ENCODE measurements at regions not wholly inside any gene's neighbourhood (a gene's known extent, or its start where the extent isn't known, plus 50 kb on each side); places are given as distances from the start of the nearest gene placed in this dataset.

DNA sequence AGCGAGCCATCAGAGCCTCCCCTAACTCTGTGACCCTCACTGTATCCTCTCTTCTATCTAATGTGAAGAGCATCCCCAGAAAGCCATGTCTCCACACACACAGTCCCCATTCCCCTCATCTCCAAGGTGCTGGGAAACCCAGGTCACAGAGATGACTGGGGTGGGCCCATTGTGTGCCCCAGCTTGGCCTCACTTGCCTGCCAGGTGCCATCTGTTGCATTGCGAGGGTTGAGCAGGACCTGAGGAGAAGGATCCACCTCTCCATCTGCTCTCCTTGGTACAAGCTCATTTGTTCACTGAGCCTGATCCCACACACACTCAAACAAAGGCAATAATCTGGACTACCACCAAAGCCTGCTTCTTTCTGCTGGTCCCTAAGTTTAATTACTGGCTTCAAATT, 118.8 kb downstream of the SPATA19 start:
- 79 to 88% methylated on average over 2 of the region's 2 CpGs for WGBS, 2 donors

DNA sequence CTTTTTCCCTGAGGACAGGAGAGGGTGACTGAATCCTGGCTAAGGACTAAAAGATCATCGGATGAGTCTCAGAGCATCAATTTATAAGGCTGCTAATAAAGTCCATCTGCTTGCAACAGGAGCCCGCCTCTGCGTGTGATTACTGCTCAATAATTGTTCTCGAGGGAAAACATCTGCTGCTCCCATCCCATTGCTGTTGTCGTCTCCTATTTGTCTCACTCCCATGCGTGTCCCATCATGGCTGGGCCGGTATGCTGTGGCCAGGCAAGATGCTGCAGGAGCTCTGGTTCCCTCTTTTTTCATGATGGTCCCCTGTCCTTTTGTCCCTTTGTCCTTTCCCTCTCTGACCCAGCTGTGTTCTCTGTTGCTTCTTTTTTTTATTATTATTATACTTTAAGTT, 121.2 kb downstream of the SPATA19 start:
- H3K9me3 ChIP-seq (ENCODE audit: control insufficient read depth in 2 of 2, insufficient read depth in 1 of 2, low read depth in 1 of 2, low read length in 1 of 2), result no peaks in the 10 kb centered on the region
- no peak overlapping the region for H3K4me3 ChIP-seq (ENCODE audit: low read depth in 1 of 2, low read length in 2 of 2)
- no peaks in the 10 kb centered on the region for H3K4me1 ChIP-seq (ENCODE audit: control insufficient read depth in 2 of 2, insufficient read depth in 2 of 2, low read length in 1 of 2)
- 54 to 64% methylated on average over 7 of the region's 7 CpGs for whole genome bisulfite sequencing, 2 donors
- H3K27ac ChIP-seq (ENCODE audit: low read depth in 2 of 2, low read length in 1 of 2), result no peak overlapping the region
- no peaks in the 10 kb centered on the region for H3K36me3 ChIP-seq (ENCODE audit: control insufficient read depth in 2 of 2, insufficient read depth in 2 of 2, low read length in 1 of 2)
- H3K27me3 ChIP-seq (ENCODE audit: control insufficient read depth in 1 of 2, insufficient read depth in 2 of 2, low read length in 2 of 2), result no peaks in the 10 kb centered on the region

More for the DNA sequence above, 118.8 kb downstream of the SPATA19 start:
- H3K27me3 ChIP-seq (ENCODE audit: control insufficient read depth in 1 of 2, insufficient read depth in 2 of 2, low read length in 2 of 2), result no peaks in the 10 kb centered on the region
- no peaks in the 10 kb centered on the region for H3K4me1 ChIP-seq (ENCODE audit: control insufficient read depth in 2 of 2, insufficient read depth in 2 of 2, low read length in 1 of 2)
- H3K27ac ChIP-seq (ENCODE audit: low read depth in 2 of 2, low read length in 1 of 2), result no peak overlapping the region
- H3K4me3 ChIP-seq (ENCODE audit: low read depth in 1 of 2, low read length in 2 of 2), result no peak overlapping the region
- H3K9me3 ChIP-seq (ENCODE audit: control insufficient read depth in 2 of 2, insufficient read depth in 1 of 2, low read depth in 1 of 2, low read length in 1 of 2), result no peaks in the 10 kb centered on the region
- H3K36me3 ChIP-seq (ENCODE audit: control insufficient read depth in 2 of 2, insufficient read depth in 2 of 2, low read length in 1 of 2), result no peaks in the 10 kb centered on the region

DNA sequence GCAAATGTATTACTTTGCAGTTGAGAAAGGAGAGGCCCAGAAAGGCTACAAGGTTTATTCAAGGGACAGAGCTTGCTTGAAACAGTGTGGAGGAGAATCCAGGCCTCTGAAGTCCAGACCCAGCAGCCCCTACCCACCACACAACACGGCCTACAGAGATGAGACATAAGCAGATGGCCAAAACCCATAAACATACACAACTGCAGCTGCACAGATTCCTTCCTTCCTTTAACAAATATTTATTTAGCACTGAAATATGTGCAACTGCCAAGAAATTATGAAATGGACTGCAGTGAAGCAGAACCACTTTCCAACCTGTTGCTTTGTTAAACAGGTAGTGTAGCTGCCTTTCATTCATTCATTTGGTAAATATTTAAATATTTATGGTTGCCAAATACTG, 122.3 kb downstream of the SPATA19 start:
- no peaks in the 10 kb centered on the region for H3K36me3 ChIP-seq (ENCODE audit: control insufficient read depth in 2 of 2, insufficient read depth in 2 of 2, low read length in 1 of 2)
- no peak overlapping the region for H3K4me3 ChIP-seq (ENCODE audit: low read depth in 1 of 2, low read length in 2 of 2)
- no peaks in the 10 kb centered on the region for H3K4me1 ChIP-seq (ENCODE audit: control insufficient read depth in 2 of 2, insufficient read depth in 2 of 2, low read length in 1 of 2)

DNA sequence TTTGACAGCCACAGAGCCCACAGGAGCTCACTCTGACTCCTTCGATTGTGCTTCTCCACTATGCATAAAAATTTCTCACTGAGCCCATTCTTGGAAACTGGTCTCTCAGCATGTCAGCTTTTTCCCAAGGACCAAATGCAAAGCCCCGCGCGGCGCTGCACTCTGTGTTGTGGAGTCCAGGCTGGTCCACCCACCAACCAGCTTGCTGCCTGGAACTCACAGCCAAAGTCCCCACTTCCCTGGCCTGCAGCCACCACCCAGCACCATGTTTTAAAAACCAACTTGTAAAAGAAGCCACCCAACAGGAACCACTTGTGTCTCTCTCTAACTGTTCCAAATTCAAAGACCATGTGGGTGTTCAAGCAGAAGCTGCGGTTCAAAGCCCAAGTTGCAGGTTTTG, 124.4 kb downstream of the SPATA19 start:
- WGBS, 2 donors, result 90 to 93% methylated on average over 6 of the region's 6 CpGs
- H3K4me1 ChIP-seq (ENCODE audit: control insufficient read depth in 2 of 2, insufficient read depth in 2 of 2, low read length in 1 of 2), result no peaks in the 10 kb centered on the region
- H3K4me3 ChIP-seq (ENCODE audit: low read depth in 1 of 2, low read length in 2 of 2), result no peak overlapping the region
- H3K27ac ChIP-seq (ENCODE audit: low read depth in 2 of 2, low read length in 1 of 2), result no peak overlapping the region
- H3K27me3 ChIP-seq (ENCODE audit: control insufficient read depth in 1 of 2, insufficient read depth in 2 of 2, low read length in 2 of 2), result no peaks in the 10 kb centered on the region
- no peaks in the 10 kb centered on the region for H3K36me3 ChIP-seq (ENCODE audit: control insufficient read depth in 2 of 2, insufficient read depth in 2 of 2, low read length in 1 of 2)
- no peaks in the 10 kb centered on the region for H3K9me3 ChIP-seq (ENCODE audit: control insufficient read depth in 2 of 2, insufficient read depth in 1 of 2, low read depth in 1 of 2, low read length in 1 of 2)

More for the DNA sequence above, 122.3 kb downstream of the SPATA19 start:
- Histone ChIP-seq H3K27me3 (ENCODE audit: control insufficient read depth in 1 of 2, insufficient read depth in 2 of 2, low read length in 2 of 2) (no peaks in the 10 kb centered on the region), H3K27ac (ENCODE audit: low read depth in 2 of 2, low read length in 1 of 2) (no peak overlapping the region), H3K9me3 (ENCODE audit: control insufficient read depth in 2 of 2, insufficient read depth in 1 of 2, low read depth in 1 of 2, low read length in 1 of 2) (no peaks in the 10 kb centered on the region)
- WGBS, 2 donors, result 16 to 25% methylated on average over 1 of the region's 1 CpG

DNA sequence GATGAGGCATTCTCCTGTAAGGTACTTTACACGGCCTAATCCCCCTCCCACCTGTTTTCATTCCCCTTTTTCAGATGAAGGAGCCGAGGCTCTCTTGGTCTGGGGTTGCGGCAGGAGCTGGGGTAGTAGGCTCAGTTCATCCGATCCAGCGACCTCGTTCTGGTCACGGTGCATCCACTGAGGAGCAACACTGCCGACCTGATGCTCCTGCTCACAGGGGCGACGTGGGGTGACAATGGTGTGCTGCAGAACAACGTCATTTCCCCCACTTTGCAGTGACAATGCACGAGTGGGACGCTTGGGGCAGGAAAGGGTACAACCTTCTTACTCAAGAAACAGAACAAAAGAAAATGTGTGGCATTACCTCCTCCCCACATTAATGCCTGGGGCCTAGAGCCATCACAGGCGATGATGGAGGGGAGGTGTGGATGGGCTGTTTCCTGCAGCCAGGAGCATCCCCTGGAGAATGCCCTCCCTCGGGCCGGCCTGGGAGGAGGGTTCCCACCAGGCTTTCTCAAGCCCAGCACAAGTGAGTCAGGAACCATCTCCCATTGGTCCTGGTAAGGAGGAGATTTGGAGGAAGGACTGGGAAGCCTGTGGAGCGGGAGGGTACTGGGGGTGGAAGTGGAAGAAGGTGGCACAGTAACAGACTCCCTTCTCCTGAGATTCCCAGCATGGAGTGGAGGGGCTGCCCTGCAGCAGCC, 125.6 kb downstream of the SPATA19 start:
- Histone ChIP-seq H3K36me3 (ENCODE audit: control insufficient read depth in 2 of 2, insufficient read depth in 2 of 2, low read length in 1 of 2) (no peaks in the 10 kb centered on the region), H3K4me1 (ENCODE audit: control insufficient read depth in 2 of 2, insufficient read depth in 2 of 2, low read length in 1 of 2) (no peaks in the 10 kb centered on the region), H3K27ac (ENCODE audit: low read depth in 2 of 2, low read length in 1 of 2) (no peak overlapping the region), H3K4me3 (ENCODE audit: low read depth in 1 of 2, low read length in 2 of 2) (no peak overlapping the region), H3K27me3 (ENCODE audit: control insufficient read depth in 1 of 2, insufficient read depth in 2 of 2, low read length in 2 of 2) (no peaks in the 10 kb centered on the region), H3K9me3 (ENCODE audit: control insufficient read depth in 2 of 2, insufficient read depth in 1 of 2, low read depth in 1 of 2, low read length in 1 of 2) (no peaks in the 10 kb centered on the region)
- WGBS, 2 donors, result 82 to 83% methylated on average over 17 of the region's 17 CpGs

DNA sequence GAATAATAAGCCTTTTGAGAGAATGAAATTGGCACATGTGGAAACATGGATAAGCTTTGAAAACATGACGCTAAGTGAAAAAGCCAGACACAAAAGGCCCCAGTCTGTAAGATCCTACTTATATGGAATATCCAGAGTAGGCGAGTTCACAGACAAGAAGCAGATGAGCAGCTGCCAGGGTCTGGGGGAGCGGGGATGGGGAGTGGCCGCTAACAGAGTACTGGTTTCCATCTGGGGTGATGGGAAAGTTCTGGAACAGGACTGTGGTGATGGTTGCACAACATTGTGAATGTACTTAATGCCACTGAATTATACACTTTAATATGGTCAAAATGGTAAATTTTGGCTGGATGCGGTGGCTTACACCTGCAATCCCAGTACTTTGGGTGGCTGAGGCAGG, 126.5 kb downstream of the SPATA19 start:
- Histone ChIP-seq H3K36me3 (ENCODE audit: control insufficient read depth in 2 of 2, insufficient read depth in 2 of 2, low read length in 1 of 2) (no peaks in the 10 kb centered on the region), H3K9me3 (ENCODE audit: control insufficient read depth in 2 of 2, insufficient read depth in 1 of 2, low read depth in 1 of 2, low read length in 1 of 2) (no peaks in the 10 kb centered on the region), H3K4me3 (ENCODE audit: low read depth in 1 of 2, low read length in 2 of 2) (no peak overlapping the region), H3K27me3 (ENCODE audit: control insufficient read depth in 1 of 2, insufficient read depth in 2 of 2, low read length in 2 of 2) (no peaks in the 10 kb centered on the region), H3K27ac (ENCODE audit: low read depth in 2 of 2, low read length in 1 of 2) (no peak overlapping the region), H3K4me1 (ENCODE audit: control insufficient read depth in 2 of 2, insufficient read depth in 2 of 2, low read length in 1 of 2) (no peaks in the 10 kb centered on the region)
- 88 to 91% methylated on average over 5 of the region's 5 CpGs for whole genome bisulfite sequencing, 2 donors

DNA sequence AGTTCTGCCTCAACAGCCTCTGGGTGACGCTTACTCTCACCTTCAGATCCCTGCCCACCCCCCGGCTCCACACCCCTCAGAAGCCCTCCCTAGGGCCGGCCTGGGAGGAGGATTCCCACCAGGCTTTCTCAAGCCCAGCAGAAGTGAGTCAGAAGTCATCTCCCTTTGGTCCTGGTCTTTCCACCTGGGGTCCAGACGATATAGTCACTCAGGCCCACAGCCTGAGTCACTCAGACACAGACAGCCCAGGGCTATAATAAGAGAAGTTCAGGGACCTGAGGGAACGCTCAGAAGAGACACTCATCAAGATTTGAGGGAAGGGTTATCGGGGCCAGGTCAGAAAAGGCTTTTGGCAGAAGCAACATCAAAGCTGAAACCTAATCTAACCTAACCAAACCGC, 127.1 kb downstream of the SPATA19 start:
- H3K36me3 ChIP-seq (ENCODE audit: control insufficient read depth in 2 of 2, insufficient read depth in 2 of 2, low read length in 1 of 2), result no peaks in the 10 kb centered on the region
- H3K27ac ChIP-seq (ENCODE audit: low read depth in 2 of 2, low read length in 1 of 2), result no peak overlapping the region
- WGBS, 2 donors, result 64 to 71% methylated on average over 7 of the region's 7 CpGs
- no peak overlapping the region for H3K4me3 ChIP-seq (ENCODE audit: low read depth in 1 of 2, low read length in 2 of 2)
- no peaks in the 10 kb centered on the region for H3K27me3 ChIP-seq (ENCODE audit: control insufficient read depth in 1 of 2, insufficient read depth in 2 of 2, low read length in 2 of 2)
- H3K4me1 ChIP-seq (ENCODE audit: control insufficient read depth in 2 of 2, insufficient read depth in 2 of 2, low read length in 1 of 2), result no peaks in the 10 kb centered on the region
- H3K9me3 ChIP-seq (ENCODE audit: control insufficient read depth in 2 of 2, insufficient read depth in 1 of 2, low read depth in 1 of 2, low read length in 1 of 2), result no peaks in the 10 kb centered on the region

DNA sequence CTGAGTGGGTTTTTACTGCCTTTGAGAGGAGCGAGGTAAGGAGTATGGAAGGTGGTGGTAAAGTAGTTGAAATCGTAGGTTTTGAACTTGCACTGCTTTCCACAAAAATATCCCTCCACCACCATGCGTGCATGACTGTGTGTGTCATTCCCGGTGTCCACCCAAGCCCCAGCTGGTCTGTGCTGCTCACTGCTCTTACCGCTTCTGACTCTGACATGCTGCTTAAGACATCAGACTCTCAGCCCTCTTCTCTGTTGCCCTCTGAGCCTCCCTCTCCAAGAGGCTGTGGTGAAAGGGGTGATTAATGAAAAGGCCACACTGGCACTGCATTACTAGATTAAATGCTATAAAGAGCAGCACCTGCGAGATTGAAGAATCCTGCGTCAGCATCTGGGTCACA, 128.7 kb downstream of the SPATA19 start:
- H3K4me3 ChIP-seq (ENCODE audit: low read depth in 1 of 2, low read length in 2 of 2), result no peak overlapping the region
- H3K4me1 ChIP-seq (ENCODE audit: control insufficient read depth in 2 of 2, insufficient read depth in 2 of 2, low read length in 1 of 2), result no peaks in the 10 kb centered on the region
- 81 to 89% methylated on average over 7 of the region's 7 CpGs for WGBS, 2 donors

DNA sequence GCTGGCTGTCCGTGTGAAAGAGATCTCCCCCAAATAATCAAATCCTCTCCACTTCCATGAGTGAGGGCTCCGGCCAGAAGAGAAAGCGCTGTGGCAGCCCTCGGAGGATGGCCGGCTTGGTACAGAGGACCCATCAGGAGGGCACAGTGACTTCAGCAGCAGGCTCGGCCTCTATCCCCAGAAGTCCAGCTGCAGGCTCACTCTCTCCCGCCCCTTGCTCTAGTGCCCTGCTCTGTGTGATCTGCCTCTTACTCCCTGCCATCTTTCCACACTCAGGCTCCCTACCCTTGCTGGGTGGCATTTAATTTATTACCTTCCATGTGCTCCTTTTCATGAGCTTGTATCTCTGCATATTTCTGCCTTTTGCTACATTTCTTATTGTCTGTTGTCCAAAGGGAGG, 129.7 kb downstream of the SPATA19 start:
- Histone ChIP-seq H3K27ac (ENCODE audit: low read depth in 2 of 2, low read length in 1 of 2) (no peak overlapping the region), H3K4me1 (ENCODE audit: control insufficient read depth in 2 of 2, insufficient read depth in 2 of 2, low read length in 1 of 2) (no peaks in the 10 kb centered on the region), H3K36me3 (ENCODE audit: control insufficient read depth in 2 of 2, insufficient read depth in 2 of 2, low read length in 1 of 2) (no peaks in the 10 kb centered on the region), H3K4me3 (ENCODE audit: low read depth in 1 of 2, low read length in 2 of 2) (no peak overlapping the region), H3K9me3 (ENCODE audit: control insufficient read depth in 2 of 2, insufficient read depth in 1 of 2, low read depth in 1 of 2, low read length in 1 of 2) (no peaks in the 10 kb centered on the region), H3K27me3 (ENCODE audit: control insufficient read depth in 1 of 2, insufficient read depth in 2 of 2, low read length in 2 of 2) (no peaks in the 10 kb centered on the region)
- WGBS, 2 donors, result 87 to 89% methylated on average over 7 of the region's 7 CpGs

More for the DNA sequence above, 128.7 kb downstream of the SPATA19 start:
- Histone ChIP-seq H3K27ac (ENCODE audit: low read depth in 2 of 2, low read length in 1 of 2) (no peak overlapping the region), H3K9me3 (ENCODE audit: control insufficient read depth in 2 of 2, insufficient read depth in 1 of 2, low read depth in 1 of 2, low read length in 1 of 2) (no peaks in the 10 kb centered on the region), H3K36me3 (ENCODE audit: control insufficient read depth in 2 of 2, insufficient read depth in 2 of 2, low read length in 1 of 2) (no peaks in the 10 kb centered on the region), H3K27me3 (ENCODE audit: control insufficient read depth in 1 of 2, insufficient read depth in 2 of 2, low read length in 2 of 2) (no peaks in the 10 kb centered on the region)

Data from esophagus (tissue), 2 donors.